ENCODE measurements at regions not wholly inside any gene's neighbourhood (a gene's known extent, or its start where the extent isn't known, plus 50 kb on each side); places are given as distances from the start of the nearest gene placed in this dataset.

- no peak for TF ChIP-seq POLR2AphosphoS5 (IDR thresholded peaks at IDR 0.05; ENCODE audit: borderline replicate concordance, low read depth, low read length)
- no peak for TF ChIP-seq EZH2 (IDR thresholded peaks at IDR 0.05)
- TF ChIP-seq FOXP2 (optimal IDR thresholded peaks at IDR 0.05; ENCODE audit: control extremely low read depth, extremely low read length, insufficient read depth), result no peak
Observed at GRCh38 chr16:77509796-77510195, 75.0 kb upstream of the ADAMTS18 start.

All from SK-N-MC (cell line).